Liver (tissue), 8 donors: ENCODE measurements at regions not wholly inside any gene's neighbourhood (a gene's known extent, or its start where the extent isn't known, plus 50 kb on each side); places are given as distances from the start of the nearest gene placed in this dataset.

ENCODE experiments used
- DNase-seq: peaks from one replicate; pipeline ENCODE4 v3.0.0-alpha.2; 2017; ENCODE audit warnings: low spot score
- H3K27ac ChIP-seq, 2 donors: one replicate each; pipeline ENCODE4 v1.7.0; 2013; ENCODE audit warnings: inconsistent platforms in 2 of 2, low read length in 2 of 2, control low read depth in 1 of 2, low read depth in 1 of 2, mild to moderate bottlenecking in 1 of 2
- H3K27me3 ChIP-seq, 4 donors: one replicate each; pipeline versions ENCODE4 v1.6.1 to v1.7.0; 2013; ENCODE audit warnings: low read length in 3 of 4, inconsistent platforms in 1 of 4, mild to moderate bottlenecking in 1 of 4, moderate library complexity in 1 of 4; ENCODE audit not compliant: control insufficient read depth in 4 of 4, insufficient read depth in 4 of 4
- H3K36me3 ChIP-seq, 4 donors: one replicate each; pipeline versions ENCODE4 v1.6.1 to v1.7.0; 2013; ENCODE audit warnings: low read length in 3 of 4, mild to moderate bottlenecking in 3 of 4, low read depth in 1 of 4, moderate library complexity in 1 of 4; ENCODE audit not compliant: control insufficient read depth in 4 of 4, insufficient read depth in 3 of 4
- H3K4me1 ChIP-seq, 4 donors: one replicate each; pipeline versions ENCODE4 v1.6.1 to v1.7.0; 2013; ENCODE audit warnings: low read length in 3 of 4, mild to moderate bottlenecking in 3 of 4, moderate library complexity in 1 of 4; ENCODE audit not compliant: control insufficient read depth in 4 of 4, insufficient read depth in 4 of 4
- H3K4me3 ChIP-seq, 3 donors: one replicate each; pipeline versions ENCODE4 v1.6.1 to v1.7.0; 2013; ENCODE audit warnings: low read length in 3 of 3, control low read depth in 1 of 3, low read depth in 1 of 3, mild to moderate bottlenecking in 1 of 3
- H3K9ac ChIP-seq, 2 donors: one replicate each; pipeline ENCODE4 v1.7.0; 2013; ENCODE audit warnings: low read length in 2 of 2, mild to moderate bottlenecking in 2 of 2, moderate library complexity in 2 of 2, control low read depth in 1 of 2, low read depth in 1 of 2
- H3K9me3 ChIP-seq, 4 donors: one replicate each; pipeline versions ENCODE4 v1.6.1 to v1.7.0; 2013; ENCODE audit warnings: low read length in 3 of 4; ENCODE audit not compliant: control insufficient read depth in 4 of 4
- EGR1 ChIP-seq, 2 donors: IDR thresholded peaks; 2 replicates each; pipeline ENCODE4 v1.6.1; 2016 to 2018; ENCODE audit warnings: antibody characterized with exemption in 2 of 2, low read depth in 2 of 2
- FOXA1 ChIP-seq: IDR thresholded peaks from 2 replicates; pipeline ENCODE4 v1.6.1; 2016; ENCODE audit warnings: antibody characterized with exemption
- FOXA2 ChIP-seq: IDR thresholded peaks from 2 replicates; pipeline ENCODE4 v1.6.1; 2016; ENCODE audit warnings: antibody characterized with exemption
- HNF4A ChIP-seq, 2 donors: conservative IDR thresholded peaks; 2 replicates each; pipeline ENCODE4 v1.6.1; 2016; ENCODE audit warnings: antibody characterized with exemption in 2 of 2, mild to moderate bottlenecking in 2 of 2
- HNF4G ChIP-seq: IDR thresholded peaks from 2 replicates; pipeline ENCODE4 v1.6.1; 2016; ENCODE audit warnings: antibody characterized with exemption
- JUND ChIP-seq, 2 donors: IDR thresholded peaks; 2 replicates each; pipeline ENCODE4 v1.6.1; 2016; ENCODE audit warnings: antibody characterized with exemption in 2 of 2
- NR2F2 ChIP-seq: IDR thresholded peaks from 2 replicates; pipeline ENCODE4 v1.6.1; 2016; ENCODE audit warnings: antibody characterized with exemption
- RAD21 ChIP-seq, 2 donors: IDR thresholded peaks; 2 replicates each; pipeline ENCODE4 v1.6.1; 2016; ENCODE audit warnings: antibody characterized with exemption in 2 of 2, mild to moderate bottlenecking in 2 of 2
- RXRA ChIP-seq, 2 donors: IDR thresholded peaks; 2 replicates each; pipeline ENCODE4 v1.6.1; 2017 to 2018; ENCODE audit warnings: antibody characterized with exemption in 2 of 2, mild to moderate bottlenecking in 1 of 2
- SP1 ChIP-seq: IDR thresholded peaks from 2 replicates; pipeline ENCODE4 v1.6.1; 2018; ENCODE audit warnings: antibody characterized with exemption, mild to moderate bottlenecking
- YY1 ChIP-seq: IDR thresholded peaks from 2 replicates; pipeline ENCODE4 v1.6.1; 2016; ENCODE audit warnings: antibody characterized with exemption, mild to moderate bottlenecking
- WGBS: extraction: QIAGEN DNeasy Blood & Tissue Kit; methylation state at CpG from one replicate; pipeline ENCODE4 v1.1.7; 2013; 5-methylcytosine and 5-hydroxymethylcytosine counted together
- TF ChIP-seq, protein P1 (sequence below): fragments of 150-350 bp; IDR thresholded peaks from 2 replicates; pipeline ENCODE4 v1.5.1; 2017; ENCODE audit warnings: improper control_type of control experiment, low read depth, low read length; ENCODE audit not compliant: missing input control
- TF ChIP-seq, protein P2 (sequence below): IDR thresholded peaks from 2 replicates; pipeline ENCODE4 v1.6.1; 2016; ENCODE audit warnings: antibody characterized with exemption
- TF ChIP-seq, protein P3 (sequence below): IDR thresholded peaks from 2 replicates; pipeline ENCODE4 v1.6.1; 2016; ENCODE audit warnings: antibody characterized with exemption
- TF ChIP-seq, protein P4 (sequence below): IDR thresholded peaks from 2 replicates; pipeline ENCODE4 v1.6.1; 2016; ENCODE audit warnings: antibody characterized with exemption, mild to moderate bottlenecking
- donor health status: healthy.
- donor health status: healthy.
- donor health status: healthy.
- donor health status: healthy.
- donor health status: healthy.

DNA sequence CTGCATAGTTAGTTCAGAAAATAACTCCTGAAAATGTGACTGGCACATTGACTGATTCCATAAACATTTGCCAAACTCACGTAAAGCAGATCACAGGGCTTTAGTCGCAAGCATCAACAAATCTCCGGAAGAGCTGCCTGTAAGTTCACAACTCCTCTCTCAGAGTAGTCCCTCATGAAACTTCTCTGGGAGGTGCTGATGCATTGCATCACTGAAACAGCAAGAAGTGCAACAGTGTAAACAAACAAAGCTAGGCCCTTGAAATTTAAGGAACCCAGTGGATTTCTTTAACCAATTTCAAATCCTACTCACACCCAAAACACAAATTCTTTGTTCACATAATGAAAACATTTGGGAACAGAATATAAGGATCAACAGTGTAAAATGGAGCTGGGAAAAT lies 1691.7 kb upstream of the FLRT2 start (continued):
- TF ChIP-seq, protein P1, sequence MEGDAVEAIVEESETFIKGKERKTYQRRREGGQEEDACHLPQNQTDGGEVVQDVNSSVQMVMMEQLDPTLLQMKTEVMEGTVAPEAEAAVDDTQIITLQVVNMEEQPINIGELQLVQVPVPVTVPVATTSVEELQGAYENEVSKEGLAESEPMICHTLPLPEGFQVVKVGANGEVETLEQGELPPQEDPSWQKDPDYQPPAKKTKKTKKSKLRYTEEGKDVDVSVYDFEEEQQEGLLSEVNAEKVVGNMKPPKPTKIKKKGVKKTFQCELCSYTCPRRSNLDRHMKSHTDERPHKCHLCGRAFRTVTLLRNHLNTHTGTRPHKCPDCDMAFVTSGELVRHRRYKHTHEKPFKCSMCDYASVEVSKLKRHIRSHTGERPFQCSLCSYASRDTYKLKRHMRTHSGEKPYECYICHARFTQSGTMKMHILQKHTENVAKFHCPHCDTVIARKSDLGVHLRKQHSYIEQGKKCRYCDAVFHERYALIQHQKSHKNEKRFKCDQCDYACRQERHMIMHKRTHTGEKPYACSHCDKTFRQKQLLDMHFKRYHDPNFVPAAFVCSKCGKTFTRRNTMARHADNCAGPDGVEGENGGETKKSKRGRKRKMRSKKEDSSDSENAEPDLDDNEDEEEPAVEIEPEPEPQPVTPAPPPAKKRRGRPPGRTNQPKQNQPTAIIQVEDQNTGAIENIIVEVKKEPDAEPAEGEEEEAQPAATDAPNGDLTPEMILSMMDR: no peak
- TF ChIP-seq RAD21 (IDR thresholded peaks at IDR 0.05) (no peak), FOXA1 (no peak), NR2F2 (no peak), HNF4G (no peak), JUND (IDR thresholded peaks at IDR 0.05) (no peak), HNF4A (conservative IDR thresholded peaks at IDR 0.05) (no peak)
- TF ChIP-seq, protein P2, sequence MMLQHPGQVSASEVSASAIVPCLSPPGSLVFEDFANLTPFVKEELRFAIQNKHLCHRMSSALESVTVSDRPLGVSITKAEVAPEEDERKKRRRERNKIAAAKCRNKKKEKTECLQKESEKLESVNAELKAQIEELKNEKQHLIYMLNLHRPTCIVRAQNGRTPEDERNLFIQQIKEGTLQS: no peak

DNA sequence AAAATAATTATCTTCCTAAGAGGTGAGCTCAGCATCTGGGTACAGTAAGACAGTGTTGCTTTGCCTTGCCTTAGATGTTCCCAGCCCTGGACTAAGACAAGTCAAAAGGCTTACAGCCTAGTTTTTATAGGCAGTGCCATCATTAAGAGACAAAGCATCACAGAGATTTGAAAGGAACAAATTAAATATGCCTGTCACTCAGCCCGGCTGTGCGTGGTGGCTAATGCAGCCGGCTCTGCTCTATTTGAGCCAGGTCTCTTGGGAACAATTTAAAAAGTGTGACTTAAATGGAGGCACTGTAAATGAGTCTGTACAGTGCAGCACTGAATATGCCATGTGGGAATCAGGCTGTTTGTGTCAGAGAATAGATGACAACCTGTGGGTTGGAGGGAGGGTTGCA lies 1687.4 kb upstream of the FLRT2 start:
- Histone ChIP-seq H3K4me3 (no peak overlapping the region), H3K27ac (no peak overlapping the region), H3K36me3 (no peaks in the 10 kb centered on the region), H3K9me3 (no peaks in the 10 kb centered on the region), H3K4me1 (no peaks in the 10 kb centered on the region), H3K27me3 (no peaks in the 10 kb centered on the region), H3K9ac (no peak overlapping the region)
- no peak for DNase-seq
- TF ChIP-seq, protein P1: no peak
- no peak for TF ChIP-seq SP1
- TF ChIP-seq, protein P2: no peak
- no peak for TF ChIP-seq NR2F2
- TF ChIP-seq RXRA (IDR thresholded peaks at IDR 0.05): no peak
- no peak for TF ChIP-seq JUND (IDR thresholded peaks at IDR 0.05)
- TF ChIP-seq YY1: no peak
- TF ChIP-seq, protein P3, sequence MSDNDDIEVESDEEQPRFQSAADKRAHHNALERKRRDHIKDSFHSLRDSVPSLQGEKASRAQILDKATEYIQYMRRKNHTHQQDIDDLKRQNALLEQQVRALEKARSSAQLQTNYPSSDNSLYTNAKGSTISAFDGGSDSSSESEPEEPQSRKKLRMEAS: no peak
- TF ChIP-seq, protein P4, sequence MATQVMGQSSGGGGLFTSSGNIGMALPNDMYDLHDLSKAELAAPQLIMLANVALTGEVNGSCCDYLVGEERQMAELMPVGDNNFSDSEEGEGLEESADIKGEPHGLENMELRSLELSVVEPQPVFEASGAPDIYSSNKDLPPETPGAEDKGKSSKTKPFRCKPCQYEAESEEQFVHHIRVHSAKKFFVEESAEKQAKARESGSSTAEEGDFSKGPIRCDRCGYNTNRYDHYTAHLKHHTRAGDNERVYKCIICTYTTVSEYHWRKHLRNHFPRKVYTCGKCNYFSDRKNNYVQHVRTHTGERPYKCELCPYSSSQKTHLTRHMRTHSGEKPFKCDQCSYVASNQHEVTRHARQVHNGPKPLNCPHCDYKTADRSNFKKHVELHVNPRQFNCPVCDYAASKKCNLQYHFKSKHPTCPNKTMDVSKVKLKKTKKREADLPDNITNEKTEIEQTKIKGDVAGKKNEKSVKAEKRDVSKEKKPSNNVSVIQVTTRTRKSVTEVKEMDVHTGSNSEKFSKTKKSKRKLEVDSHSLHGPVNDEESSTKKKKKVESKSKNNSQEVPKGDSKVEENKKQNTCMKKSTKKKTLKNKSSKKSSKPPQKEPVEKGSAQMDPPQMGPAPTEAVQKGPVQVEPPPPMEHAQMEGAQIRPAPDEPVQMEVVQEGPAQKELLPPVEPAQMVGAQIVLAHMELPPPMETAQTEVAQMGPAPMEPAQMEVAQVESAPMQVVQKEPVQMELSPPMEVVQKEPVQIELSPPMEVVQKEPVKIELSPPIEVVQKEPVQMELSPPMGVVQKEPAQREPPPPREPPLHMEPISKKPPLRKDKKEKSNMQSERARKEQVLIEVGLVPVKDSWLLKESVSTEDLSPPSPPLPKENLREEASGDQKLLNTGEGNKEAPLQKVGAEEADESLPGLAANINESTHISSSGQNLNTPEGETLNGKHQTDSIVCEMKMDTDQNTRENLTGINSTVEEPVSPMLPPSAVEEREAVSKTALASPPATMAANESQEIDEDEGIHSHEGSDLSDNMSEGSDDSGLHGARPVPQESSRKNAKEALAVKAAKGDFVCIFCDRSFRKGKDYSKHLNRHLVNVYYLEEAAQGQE: no peak
- TF ChIP-seq EGR1 (IDR thresholded peaks at IDR 0.05; ENCODE audit: low read depth in 2 of 2): no peak
- TF ChIP-seq FOXA2: no peak
- no peak for TF ChIP-seq HNF4A (conservative IDR thresholded peaks at IDR 0.05)
- 78% methylated on average over 3 of the region's 3 CpGs for WGBS
